ENCODE measurements at regions not wholly inside any gene's neighbourhood (a gene's known extent, or its start where the extent isn't known, plus 50 kb on each side); places are given as distances from the start of the nearest gene placed in this dataset.
A peak's percentile ranks its signal among the peaks of the same experiment; 100 is the strongest.
"Not testable (repeated sequence)": the region's sequence is repeated elsewhere in the genome, so short reads cannot be mapped to it uniquely, and the experiment has no call there.

- H3K27me3 ChIP-seq: no peaks in the 10 kb centered on the region
- H3K27ac ChIP-seq: no peak overlapping the region
- no peak for TF ChIP-seq CTCF (IDR thresholded peaks at IDR 0.05)
- no peak for DNase-seq (ENCODE audit: low spot score in 2 of 2)
- H3K4me3 ChIP-seq: no peak overlapping the region
- intact Hi-C loops (cut with DNase I): no loop called here
- no peaks in the 10 kb centered on the region for H3K4me1 ChIP-seq
- H3K9me3 ChIP-seq: no peaks in the 10 kb centered on the region
- no peaks in the 10 kb centered on the region for H3K36me3 ChIP-seq
Measured at GRCh38 chr2:189238903-189239302, 59.3 kb upstream of the COL5A2 start.

- intact Hi-C loops (cut with DNase I); H3K36me3 ChIP-seq; H3K4me3 ChIP-seq; DNase-seq (ENCODE audit: low spot score in 2 of 2); H3K4me1 ChIP-seq; H3K27ac ChIP-seq; H3K9me3 ChIP-seq; H3K27me3 ChIP-seq: not testable (repeated sequence)
Measured at GRCh38 chr2:189243843-189244242, 64.3 kb upstream of the COL5A2 start.

GRCh38 chr2:189247276-189247675 is 67.7 kb upstream of the COL5A2 start:
- DNase-seq (ENCODE audit: low spot score in 2 of 2): no peak
- H3K9me3 ChIP-seq: no peaks in the 10 kb centered on the region
- H3K4me1 ChIP-seq: peaks cover 0 to 13% of the 10 kb centered on the region in 2 donors
- H3K27me3 ChIP-seq: no peaks in the 10 kb centered on the region
- TF ChIP-seq CTCF (IDR thresholded peaks at IDR 0.05): no peak
- intact Hi-C loops (cut with DNase I): no loop called here
- H3K27ac ChIP-seq: peak overlapping the region in 1 of 2 donors; percentile 27
- no peak overlapping the region for H3K4me3 ChIP-seq
- H3K36me3 ChIP-seq: no peaks in the 10 kb centered on the region

DNA sequence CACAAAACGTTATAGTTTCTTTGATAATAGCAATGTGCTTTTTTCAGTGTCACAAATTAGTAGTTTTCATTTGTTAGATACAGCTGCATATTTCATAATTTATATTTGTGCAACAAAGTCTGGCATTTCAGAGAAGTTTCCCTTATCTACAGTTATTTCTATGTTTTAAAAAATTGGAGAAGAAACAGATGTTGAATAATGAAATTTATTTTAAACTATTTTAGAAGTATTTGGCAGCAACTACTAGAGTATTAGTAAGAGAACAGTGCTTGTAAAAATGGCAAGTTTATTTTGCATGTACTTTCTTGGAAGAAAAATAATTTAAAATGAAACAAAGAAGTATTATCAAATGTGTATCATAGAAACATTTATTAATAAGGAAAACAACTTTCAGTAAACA is 68.6 kb upstream of the COL5A2 start:
- no peak for DNase-seq (ENCODE audit: low spot score in 2 of 2)
- intact Hi-C loops (cut with DNase I): no loop called here
- Histone ChIP-seq H3K36me3 (no peaks in the 10 kb centered on the region), H3K4me3 (peak overlapping the region in 1 of 2 donors; percentile 19), H3K9me3 (no peaks in the 10 kb centered on the region), H3K4me1 (peaks cover 0 to 13% of the 10 kb centered on the region in 2 donors), H3K27ac (peak overlapping the region in 1 of 2 donors; percentile 27), H3K27me3 (no peaks in the 10 kb centered on the region)
- TF ChIP-seq CTCF (IDR thresholded peaks at IDR 0.05): no peak

DNA sequence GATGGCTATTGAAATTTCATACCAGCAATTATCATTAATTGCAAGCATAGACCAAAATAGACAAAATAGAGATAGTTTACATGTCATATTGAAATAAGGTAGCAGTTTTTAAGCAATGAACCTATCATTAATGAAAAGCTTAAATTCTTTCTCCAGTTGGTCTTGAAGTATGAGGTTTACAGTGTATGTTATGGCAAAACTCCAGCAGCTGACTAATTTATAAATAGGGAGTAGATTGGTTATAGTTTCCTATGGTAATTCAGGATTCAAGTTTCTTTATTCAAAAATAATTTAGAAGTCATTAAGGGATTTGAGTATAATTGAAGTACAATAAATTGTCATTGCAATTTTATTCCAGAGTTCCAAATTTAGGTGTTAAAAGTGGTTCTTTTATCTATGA is 69.6 kb upstream of the COL5A2 start:
- peaks cover 2 to 16% of the 10 kb centered on the region in 2 donors for H3K4me1 ChIP-seq
- H3K9me3 ChIP-seq: no peaks in the 10 kb centered on the region
- no peaks in the 10 kb centered on the region for H3K36me3 ChIP-seq
- DNase-seq (ENCODE audit: low spot score in 2 of 2): no peak
- peak overlapping the region in 1 of 2 donors; percentile 48 for H3K27ac ChIP-seq
- TF ChIP-seq CTCF (IDR thresholded peaks at IDR 0.05): no peak
- H3K4me3 ChIP-seq: no peak overlapping the region
- intact Hi-C loops (cut with DNase I): no loop called here
- H3K27me3 ChIP-seq: no peaks in the 10 kb centered on the region

GRCh38 chr2:189249901-189250300 is 70.3 kb upstream of the COL5A2 start:
- H3K4me3 ChIP-seq: no peak overlapping the region
- H3K9me3 ChIP-seq: no peaks in the 10 kb centered on the region
- peak overlapping the region in 1 of 2 donors; percentile 48 for H3K27ac ChIP-seq
- no peak for DNase-seq (ENCODE audit: low spot score in 2 of 2)
- H3K27me3 ChIP-seq: no peaks in the 10 kb centered on the region
- no peaks in the 10 kb centered on the region for H3K36me3 ChIP-seq
- intact Hi-C loops (cut with DNase I): loop anchor here (5.0 kb wide), 1 partner anchor 37 kb away; no protein-coding TSS in a partner anchor
- TF ChIP-seq CTCF (IDR thresholded peaks at IDR 0.05): no peak
- H3K4me1 ChIP-seq: peaks cover 4 to 23% of the 10 kb centered on the region in 2 donors
